DMS153 treated with DMSO at 0.1 percent for 48 hours (cell line): ENCODE measurements at regions not wholly inside any gene's neighbourhood (a gene's known extent, or its start where the extent isn't known, plus 50 kb on each side); places are given as distances from the start of the nearest gene placed in this dataset.

Experiments
- DNase-seq: peaks from one replicate; lab custom pipeline; 2025; ENCODE audit not compliant: unreplicated experiment; lab: John Stamatoyannopoulos, UW

- no peak for DNase-seq
These were observed 238.0 kb upstream of the IGF1R start for GRCh38 chr15:98410328-98410727.

- no peak for DNase-seq
These were observed 235.5 kb upstream of the IGF1R start for GRCh38 chr15:98412852-98413251.

- DNase-seq, result no peak
These were observed 234.3 kb upstream of the IGF1R start for GRCh38 chr15:98413933-98414546.

- no peak for DNase-seq
These were observed 232.0 kb upstream of the IGF1R start for GRCh38 chr15:98416222-98416855.

GRCh38 chr15:98417346-98417745, 231.0 kb upstream of the IGF1R start:
- no peak for DNase-seq

- DNase-seq, result no peak
These were observed 230.2 kb upstream of the IGF1R start for GRCh38 chr15:98418122-98418521.

- DNase-seq, result no peak
These were observed 229.1 kb upstream of the IGF1R start for GRCh38 chr15:98419173-98419780.

- DNase-seq, result no peak
These were observed 227.5 kb upstream of the IGF1R start for GRCh38 chr15:98420837-98421236.

- DNase-seq, result no peak
These were observed 226.8 kb upstream of the IGF1R start for GRCh38 chr15:98421419-98422129.

GRCh38 chr15:98422130-98422478, 226.2 kb upstream of the IGF1R start:
- DNase-seq, result no peak

GRCh38 chr15:98425173-98425572, 223.2 kb upstream of the IGF1R start:
- DNase-seq, result no peak

GRCh38 chr15:98427321-98427720, 221.0 kb upstream of the IGF1R start:
- no peak for DNase-seq

- DNase-seq, result no peak
These were observed 219.9 kb upstream of the IGF1R start for GRCh38 chr15:98428253-98428989.

- no peak for DNase-seq
These were observed 217.2 kb upstream of the IGF1R start for GRCh38 chr15:98431171-98431570.

- DNase-seq, result no peak
These were observed 215.0 kb upstream of the IGF1R start for GRCh38 chr15:98433346-98433745.

GRCh38 chr15:98433856-98434255, 214.5 kb upstream of the IGF1R start:
- DNase-seq, result no peak

- DNase-seq, result no peak
These were observed 210.6 kb upstream of the IGF1R start for GRCh38 chr15:98437752-98438151.

- DNase-seq, result no peak
These were observed 210.0 kb upstream of the IGF1R start for GRCh38 chr15:98438326-98438725.

GRCh38 chr15:98438907-98439306, 209.4 kb upstream of the IGF1R start:
- no peak for DNase-seq

GRCh38 chr15:98439523-98439942, 208.8 kb upstream of the IGF1R start:
- no peak for DNase-seq

- DNase-seq, result no peak
These were observed 207.4 kb upstream of the IGF1R start for GRCh38 chr15:98440917-98441316.
